ENCODE measurements at regions not wholly inside any gene's neighbourhood (a gene's known extent, or its start where the extent isn't known, plus 50 kb on each side); places are given as distances from the start of the nearest gene placed in this dataset.

DNA sequence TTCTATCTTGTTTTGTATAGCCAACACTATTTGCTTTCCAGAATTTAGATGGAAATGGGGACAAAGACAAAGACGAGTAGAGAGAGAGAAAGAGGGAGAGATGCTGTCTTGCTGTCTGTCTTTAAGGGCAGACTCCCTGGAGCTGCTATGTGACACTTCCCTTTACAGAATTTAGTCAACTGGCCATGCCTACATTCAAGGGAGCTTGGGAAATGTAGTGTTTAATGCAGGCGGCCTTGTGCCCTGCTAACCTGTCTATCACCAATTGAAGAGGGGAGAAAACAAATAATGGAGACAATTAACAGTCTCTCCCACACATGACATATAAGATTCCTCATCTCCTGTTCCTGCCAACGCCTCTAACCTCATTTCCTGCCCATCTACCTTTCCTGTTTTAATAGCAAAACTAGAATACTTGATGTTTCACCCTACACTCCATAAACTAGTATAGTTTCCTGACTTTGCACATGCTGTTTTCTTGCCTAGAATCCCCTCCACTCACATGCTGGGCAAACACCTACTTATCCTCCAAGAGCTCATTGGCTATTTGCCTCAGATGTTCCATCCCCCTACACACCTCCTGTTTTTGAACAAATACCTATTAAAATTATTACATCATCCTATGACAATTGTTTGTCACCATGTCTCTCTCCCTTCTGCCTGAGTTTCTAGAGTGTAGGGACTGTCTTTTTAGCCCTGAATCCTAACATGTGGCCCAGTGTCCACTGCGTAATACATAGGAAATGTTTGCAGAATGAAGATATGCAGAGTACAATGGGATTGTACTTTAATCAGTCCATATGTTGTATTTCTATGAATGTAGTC, 117.2 kb downstream of the SLC25A24 start:
- DNase-seq, result no peak

DNA sequence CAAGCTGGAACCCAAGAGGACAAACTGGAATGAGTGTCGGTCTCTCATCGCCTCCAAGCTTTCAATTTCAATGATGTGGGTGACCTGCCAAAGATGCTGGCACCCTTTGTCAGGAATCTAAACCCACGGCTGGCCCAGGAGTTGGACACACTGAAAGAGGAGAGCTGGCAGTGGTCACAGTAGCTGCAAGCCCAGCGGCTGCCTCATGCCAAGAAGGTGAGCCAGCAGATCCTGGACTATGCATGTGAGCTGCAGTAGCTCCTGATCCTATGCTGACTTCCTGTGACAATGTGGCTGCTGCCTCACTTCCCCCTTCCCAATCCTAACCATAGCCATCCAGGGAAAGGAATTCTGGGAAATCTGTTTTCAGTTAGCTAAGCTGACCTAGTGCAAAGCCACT, 117.0 kb upstream of the VAV3 start:
- DNase-seq, result no peak

DNA sequence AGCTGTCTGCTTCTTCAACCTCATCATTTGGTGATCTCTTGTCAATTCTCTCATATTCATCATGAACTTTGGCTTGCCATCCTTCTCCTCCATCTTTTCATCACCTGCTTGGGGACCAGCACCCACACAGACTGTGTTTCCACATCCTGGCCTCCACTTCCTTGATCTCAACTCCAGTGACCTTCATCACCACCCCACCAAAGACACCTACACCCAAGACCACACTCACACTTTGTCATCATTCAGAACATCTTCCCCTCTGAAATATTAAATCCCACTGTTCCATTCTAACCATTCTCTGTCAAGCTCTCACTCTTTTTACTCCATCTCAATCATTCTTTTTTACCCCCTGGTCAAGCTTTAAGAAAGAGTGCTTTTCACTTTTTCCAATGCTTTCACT, 115.5 kb upstream of the VAV3 start:
- DNase-seq, result no peak

DNA sequence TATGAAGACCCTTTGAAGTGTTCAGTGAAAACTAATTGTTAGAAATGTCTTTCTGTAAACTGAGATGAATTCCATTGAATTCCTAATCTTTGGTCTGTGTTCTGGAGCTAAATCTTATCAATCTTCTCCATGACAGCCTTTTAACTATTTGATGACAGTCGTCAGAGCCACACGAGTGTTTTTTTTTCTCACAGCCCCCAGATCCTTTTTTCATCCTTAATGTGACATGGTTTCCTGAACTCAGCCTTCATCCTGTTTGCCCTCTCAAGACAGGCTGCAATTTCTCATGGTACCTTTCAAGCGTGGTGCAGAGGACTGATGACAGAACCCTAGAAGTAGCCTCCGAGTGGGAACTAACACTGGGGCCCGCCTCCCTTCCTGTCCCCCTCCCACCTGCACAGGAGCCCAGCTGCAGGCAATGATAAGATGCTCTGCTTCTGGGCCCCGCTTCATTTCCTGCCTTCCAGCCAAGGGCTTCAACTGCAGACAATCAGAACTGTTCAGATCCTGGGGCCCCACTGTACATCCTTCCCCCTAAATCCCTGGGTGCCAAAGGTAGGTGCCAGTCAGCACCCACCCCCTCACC, 114.6 kb upstream of the VAV3 start:
- DNase-seq, result no peak

DNA sequence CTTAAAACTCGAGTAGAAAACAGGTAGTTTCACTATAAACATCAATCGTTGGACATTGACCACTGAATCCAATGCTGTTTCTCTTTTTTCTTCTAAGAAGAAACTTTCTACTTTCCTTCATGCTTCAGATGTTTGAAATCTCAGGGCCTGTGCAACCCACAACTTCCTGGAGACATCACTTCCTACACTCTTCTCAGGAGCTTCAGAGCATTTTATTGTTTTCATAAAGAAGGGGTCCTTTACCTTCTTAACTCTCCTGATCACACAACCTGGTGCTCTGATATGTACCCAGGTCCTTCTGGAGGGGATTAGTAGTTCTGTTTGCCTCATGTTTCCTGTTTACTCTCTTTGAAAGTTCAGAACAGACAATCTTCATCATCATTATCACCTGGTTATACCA, 113.0 kb upstream of the VAV3 start:
- no peak for DNase-seq

DNA sequence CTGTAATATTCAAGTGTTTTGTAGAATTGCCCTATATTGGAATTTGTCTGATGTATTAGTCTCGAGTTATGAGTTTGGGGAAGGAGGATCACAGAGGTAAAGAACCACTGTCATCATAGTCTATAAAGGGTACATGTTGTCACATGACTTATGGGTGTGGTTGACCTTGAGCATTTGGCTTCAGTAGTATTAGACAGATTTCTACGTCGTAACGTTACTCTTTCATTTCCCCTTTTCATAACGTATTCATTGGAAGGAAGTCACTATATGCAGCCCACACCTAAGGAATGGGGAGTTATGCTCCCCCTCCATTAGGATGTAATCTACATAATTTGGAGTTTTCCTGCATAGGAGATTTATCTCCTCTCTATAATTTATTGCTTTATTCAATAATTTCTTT, 110.1 kb upstream of the VAV3 start:
- DNase-seq, result no peak

GRCh38 chr1:108072776-108073175, 107.8 kb upstream of the VAV3 start:
- DNase-seq, result no peak

GRCh38 chr1:108072212-108072611, 107.2 kb upstream of the VAV3 start:
- DNase-seq, result no peak

DNA sequence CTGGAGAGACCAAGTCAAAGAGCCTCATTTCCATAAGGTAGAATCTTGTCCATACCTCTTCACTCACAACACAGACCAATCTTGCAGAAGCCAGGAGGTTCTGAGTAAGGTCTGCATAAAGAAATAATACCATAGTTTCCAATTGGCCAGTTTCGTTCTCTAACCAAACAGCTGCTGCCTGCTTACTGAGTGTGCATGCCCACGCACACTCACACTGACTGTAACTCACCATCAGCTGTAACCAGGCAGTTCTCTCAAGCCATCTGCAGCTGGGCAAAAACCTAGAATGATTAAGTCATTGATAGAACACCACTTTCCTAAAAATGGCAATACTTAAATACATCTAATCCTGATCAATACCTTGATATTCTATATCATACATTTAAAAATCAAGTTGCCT, 106.6 kb upstream of the VAV3 start:
- no peak for DNase-seq

- DNase-seq, result no peak
Observed at GRCh38 chr1:108070662-108071061, 105.7 kb upstream of the VAV3 start.

DNA sequence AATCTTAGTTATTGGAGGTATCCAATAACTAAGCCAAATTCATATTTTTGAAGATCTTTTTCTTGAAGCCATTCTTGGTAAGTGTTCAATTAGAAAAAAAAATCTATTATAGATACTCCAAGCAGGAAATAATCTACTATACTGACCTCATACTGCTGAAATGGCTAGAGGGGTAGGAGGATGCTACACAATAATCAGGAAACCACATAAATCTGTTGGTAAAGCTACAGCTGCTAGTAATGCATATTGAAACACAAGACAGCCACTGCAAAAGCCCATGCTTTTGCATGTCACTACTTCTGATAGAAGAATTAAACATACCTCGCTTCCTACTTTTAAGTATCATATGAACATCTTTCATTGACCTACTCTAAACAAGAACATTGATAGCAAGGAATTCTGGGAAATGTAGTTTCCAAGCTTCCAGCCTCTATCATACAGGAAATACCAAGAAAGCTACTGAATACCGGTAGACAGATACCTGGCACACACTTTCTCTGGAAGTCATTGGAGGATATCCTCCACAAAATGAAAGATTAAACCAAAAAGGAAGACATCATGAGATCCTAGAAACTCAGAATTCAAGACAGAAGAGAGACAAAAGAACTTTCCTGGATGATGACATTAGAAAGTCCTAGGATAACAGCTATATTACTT, 103.0 kb upstream of the VAV3 start:
- DNase-seq, result no peak

DNA sequence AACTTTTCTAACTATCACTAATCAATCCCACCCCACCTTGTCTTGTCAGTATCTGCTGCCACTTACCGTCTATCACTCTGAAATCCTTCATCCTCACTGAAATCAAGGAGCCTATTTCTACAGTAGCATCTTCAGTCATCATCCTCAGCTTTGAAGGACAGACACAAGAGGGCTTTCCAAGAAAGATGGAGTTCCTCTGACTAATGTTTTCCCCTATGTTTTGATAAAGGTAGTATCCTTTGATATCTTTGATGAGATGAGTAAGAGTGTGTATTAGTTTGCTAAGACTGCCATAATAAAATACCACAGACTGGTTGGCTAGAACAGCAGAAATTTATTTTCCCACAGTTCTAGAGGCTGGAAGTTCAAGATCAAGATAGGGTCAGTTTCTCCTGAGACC, 101.8 kb upstream of the VAV3 start:
- DNase-seq, result no peak

- DNase-seq, result no peak
Observed at GRCh38 chr1:108064255-108064654, 99.3 kb upstream of the VAV3 start.

DNA sequence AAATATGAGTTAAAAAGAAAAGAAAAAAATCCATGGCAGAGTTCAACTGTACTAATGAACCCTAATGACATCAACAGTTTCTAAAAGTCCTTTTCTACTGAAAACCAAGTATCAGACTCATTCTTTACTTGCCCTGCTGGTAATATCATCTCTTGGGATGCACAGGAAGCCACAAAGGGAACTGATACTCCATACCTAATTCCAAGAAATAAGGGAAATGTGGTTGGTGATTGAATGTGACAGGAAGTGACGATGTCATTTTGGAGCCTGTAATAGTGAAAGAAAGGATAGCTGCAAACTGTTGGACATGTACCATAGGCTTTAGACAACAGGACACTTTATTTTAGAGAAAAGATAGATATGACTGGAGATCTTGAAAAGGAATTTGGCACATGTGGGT, 98.7 kb upstream of the VAV3 start:
- DNase-seq, result no peak

GRCh38 chr1:108059945-108060344, 95.0 kb upstream of the VAV3 start:
- DNase-seq, result no peak

DNA sequence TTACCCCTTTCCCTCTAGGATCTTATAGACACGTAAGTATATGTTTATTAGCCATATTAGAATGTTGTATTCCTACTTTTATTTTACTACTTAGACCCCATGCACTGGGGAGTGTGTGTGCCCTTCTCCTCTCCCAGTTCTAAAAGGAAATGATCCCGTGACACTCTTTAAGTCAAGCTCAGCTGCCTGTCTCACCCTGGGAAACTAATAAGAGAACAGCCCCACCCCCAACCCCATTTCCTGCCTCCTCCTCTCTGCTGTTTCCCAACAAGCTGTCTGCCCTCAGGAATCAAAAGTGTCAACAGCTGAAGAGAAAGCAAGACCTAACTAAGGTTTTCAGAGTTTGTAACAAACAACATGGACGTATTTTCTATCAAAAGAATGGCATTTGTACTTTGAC, 92.6 kb upstream of the VAV3 start:
- no peak for DNase-seq

DNA sequence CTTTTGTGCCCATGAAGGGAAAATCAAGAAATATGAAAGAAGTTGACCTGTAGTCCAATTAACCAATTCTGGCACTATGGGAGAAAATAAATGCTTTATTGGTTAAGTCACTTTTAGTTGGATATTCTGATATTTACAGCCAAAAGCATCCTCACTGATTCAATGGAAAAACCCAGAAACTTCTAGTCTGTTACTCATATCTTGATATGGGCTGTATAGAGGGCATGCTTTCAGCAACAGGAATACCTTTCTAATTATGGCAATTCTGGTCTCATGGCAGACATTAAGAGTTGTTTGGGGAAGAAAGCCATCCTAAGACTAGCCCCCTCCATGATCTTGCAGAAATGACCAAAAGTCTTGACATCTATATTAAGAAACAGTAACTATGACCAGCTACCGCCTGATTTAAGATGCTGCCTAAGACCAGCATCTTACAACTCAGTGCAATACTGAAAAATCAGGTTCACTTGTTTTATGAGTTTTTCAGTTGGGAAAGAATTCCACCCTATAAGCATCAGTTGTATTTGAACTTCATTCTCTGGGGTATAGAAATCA, 91.5 kb upstream of the VAV3 start:
- no peak for DNase-seq

DNA sequence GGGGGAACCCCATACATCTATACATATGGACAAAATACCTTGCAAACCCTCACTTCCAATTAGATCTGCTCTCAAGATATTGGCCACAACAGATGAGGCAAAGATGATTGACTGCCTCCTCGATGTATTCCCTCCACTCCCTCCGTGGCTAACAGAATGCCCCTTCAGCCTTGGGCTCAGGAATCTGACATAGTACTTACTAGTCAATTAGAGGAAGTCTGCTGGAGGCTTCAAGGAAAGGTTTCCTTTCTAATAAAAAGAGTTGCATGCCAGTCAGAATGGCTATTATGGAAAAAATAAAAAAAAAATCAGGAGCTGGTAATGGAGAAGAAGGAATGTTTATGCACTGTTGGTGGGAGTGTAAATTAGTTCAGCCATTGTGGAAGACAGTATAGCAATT, 90.4 kb upstream of the VAV3 start:
- DNase-seq, result no peak

GRCh38 chr1:108054396-108054795, 89.4 kb upstream of the VAV3 start:
- DNase-seq, result no peak

DNA sequence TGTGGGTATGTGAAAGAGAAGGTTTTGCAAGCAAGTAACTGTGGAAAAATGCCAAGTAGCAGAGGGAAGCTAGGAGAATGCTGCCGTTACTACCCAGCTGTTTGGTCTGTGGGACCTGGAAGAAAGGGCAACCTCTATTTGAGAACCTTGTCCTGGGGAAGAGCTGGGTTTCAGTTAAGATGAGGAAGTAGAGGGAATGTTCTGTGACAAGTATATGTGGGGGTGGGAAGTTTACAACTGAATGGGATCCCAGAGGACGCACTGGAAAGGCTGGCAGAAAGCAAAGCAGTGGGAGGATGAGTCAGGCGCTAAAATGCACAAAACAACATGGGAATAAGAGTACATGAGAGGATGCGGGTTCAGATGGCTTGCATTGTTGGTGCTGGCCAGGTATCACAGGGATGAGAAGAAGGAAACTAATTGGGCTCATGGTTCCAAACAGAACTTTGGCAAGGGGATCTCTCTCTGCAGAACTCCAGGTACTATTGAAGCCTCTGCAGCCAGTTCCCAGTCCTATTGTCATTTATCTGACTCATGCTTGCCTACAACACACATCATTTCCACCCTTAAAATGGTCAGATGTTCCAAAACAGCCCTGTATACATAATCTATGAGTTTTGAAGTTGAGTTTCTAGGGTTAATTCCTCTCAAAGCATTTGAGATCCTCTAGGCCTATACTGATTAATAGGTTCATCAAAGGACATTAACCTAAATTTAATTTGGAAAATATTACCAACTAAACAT, 88.5 kb upstream of the VAV3 start:
- no peak for DNase-seq

DNA sequence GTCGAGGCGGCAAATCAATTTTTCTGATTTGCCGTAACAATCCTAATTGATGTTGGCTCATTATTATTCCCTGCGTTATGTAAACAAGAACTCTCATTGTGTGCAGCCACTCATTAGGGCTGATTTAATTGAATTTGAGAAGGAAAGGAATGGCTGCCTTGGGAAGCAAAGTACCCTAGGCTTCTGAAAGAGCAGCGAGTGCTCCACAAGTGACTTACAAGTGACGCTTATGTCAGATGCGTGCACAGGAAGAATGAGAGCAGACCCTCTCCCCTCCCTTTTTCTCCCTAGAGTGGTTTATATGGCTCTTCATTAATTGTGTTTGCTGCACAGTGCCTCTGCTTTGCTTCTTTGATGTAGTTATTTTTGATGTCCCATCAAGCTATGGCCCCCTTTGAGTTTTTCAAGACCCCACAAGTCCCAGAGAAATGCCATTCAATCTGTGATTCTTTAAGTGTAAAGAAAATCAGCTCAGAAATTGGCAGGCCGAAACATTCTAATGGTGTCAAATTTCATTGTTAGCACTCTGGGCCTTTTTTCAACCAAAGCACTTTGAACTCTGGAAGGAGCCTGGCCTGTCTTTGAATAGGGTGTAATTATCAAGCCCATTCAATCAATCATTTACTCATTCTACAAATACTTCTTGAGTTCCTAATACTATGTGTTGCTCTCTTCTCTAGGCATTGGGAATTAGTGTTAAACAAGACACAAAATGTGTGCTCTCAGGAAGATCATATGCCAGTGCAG, 86.8 kb upstream of the VAV3 start:
- DNase-seq, result no peak

- DNase-seq, result no peak
Observed at GRCh38 chr1:108050911-108051629, 86.1 kb upstream of the VAV3 start.
